ENCODE measurements at regions not wholly inside any gene's neighbourhood (a gene's known extent, or its start where the extent isn't known, plus 50 kb on each side); places are given as distances from the start of the nearest gene placed in this dataset.

DNA sequence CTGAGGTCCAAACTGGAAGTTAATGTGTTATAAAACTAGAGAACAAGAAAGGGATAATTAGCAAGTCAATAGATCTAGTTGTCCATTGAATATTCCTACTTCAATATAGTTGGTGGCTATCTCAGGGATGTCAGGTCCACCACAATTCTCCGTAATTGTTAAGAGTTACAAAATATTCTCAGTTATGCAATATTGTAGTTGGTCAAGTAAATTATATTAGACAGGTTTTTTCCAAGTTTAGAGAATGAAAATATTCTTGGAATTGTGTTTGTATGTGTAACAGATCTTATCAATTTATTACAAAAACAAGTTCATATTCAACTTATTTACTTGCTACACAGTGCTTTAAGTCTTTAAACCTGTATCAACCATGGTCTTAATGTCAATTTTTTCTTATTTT is 547.4 kb downstream of the SPRY1 start:
- TF ChIP-seq NFRKB (IDR thresholded peaks at IDR 0.05) (no peak), FOXA1 (IDR thresholded peaks at IDR 0.05) (no peak), SP1 (IDR thresholded peaks at IDR 0.05) (no peak), FOXM1 (IDR thresholded peaks at IDR 0.05; ENCODE audit: borderline replicate concordance) (no peak), BHLHE40 (IDR thresholded peaks at IDR 0.05; ENCODE audit: borderline replicate concordance) (no peak), L3MBTL2 (conservative IDR thresholded peaks at IDR 0.05) (no peak), SUZ12 (IDR thresholded peaks at IDR 0.05) (no peak), HDGF (IDR thresholded peaks at IDR 0.05; ENCODE audit: borderline replicate concordance) (no peak), ELF4 (IDR thresholded peaks at IDR 0.05) (no peak), ARNT (IDR thresholded peaks at IDR 0.05) (no peak), FOXK2 (IDR thresholded peaks at IDR 0.05) (no peak), TARDBP (IDR thresholded peaks at IDR 0.05) (no peak), LEF1 (IDR thresholded peaks at IDR 0.05; ENCODE audit: borderline replicate concordance) (no peak)
- TF ChIP-seq, protein P1, sequence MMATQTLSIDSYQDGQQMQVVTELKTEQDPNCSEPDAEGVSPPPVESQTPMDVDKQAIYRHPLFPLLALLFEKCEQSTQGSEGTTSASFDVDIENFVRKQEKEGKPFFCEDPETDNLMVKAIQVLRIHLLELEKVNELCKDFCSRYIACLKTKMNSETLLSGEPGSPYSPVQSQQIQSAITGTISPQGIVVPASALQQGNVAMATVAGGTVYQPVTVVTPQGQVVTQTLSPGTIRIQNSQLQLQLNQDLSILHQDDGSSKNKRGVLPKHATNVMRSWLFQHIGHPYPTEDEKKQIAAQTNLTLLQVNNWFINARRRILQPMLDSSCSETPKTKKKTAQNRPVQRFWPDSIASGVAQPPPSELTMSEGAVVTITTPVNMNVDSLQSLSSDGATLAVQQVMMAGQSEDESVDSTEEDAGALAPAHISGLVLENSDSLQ (IDR thresholded peaks at IDR 0.05), result no peak
